Astrocyte of the cerebellum (primary cell): ENCODE measurements at regions not wholly inside any gene's neighbourhood (a gene's known extent, or its start where the extent isn't known, plus 50 kb on each side); places are given as distances from the start of the nearest gene placed in this dataset.

Experiments used
- DNase-seq: peaks from one replicate; pipeline ENCODE4 v3.0.0-alpha.2; 2011; ENCODE audit warnings: low read depth
- H3K4me3 ChIP-seq: 2 replicates; pipeline ENCODE4 v1.5.1; 2011; ENCODE audit warnings: mild to moderate bottlenecking, low read depth, low read length, moderate library complexity
- in situ Hi-C: cut with HindIII; loops from 2 replicates; pipeline ENCODE4 v1.10.0; 2017; ENCODE audit warnings: low sequenced_read_pairs
- TF ChIP-seq, protein P1 (sequence below): IDR thresholded peaks from 2 replicates; pipeline ENCODE4 v1.5.1; 2012; ENCODE audit warnings: low read length, low read depth, moderate library complexity, mild to moderate bottlenecking; ENCODE audit errors: missing control alignments

DNA sequence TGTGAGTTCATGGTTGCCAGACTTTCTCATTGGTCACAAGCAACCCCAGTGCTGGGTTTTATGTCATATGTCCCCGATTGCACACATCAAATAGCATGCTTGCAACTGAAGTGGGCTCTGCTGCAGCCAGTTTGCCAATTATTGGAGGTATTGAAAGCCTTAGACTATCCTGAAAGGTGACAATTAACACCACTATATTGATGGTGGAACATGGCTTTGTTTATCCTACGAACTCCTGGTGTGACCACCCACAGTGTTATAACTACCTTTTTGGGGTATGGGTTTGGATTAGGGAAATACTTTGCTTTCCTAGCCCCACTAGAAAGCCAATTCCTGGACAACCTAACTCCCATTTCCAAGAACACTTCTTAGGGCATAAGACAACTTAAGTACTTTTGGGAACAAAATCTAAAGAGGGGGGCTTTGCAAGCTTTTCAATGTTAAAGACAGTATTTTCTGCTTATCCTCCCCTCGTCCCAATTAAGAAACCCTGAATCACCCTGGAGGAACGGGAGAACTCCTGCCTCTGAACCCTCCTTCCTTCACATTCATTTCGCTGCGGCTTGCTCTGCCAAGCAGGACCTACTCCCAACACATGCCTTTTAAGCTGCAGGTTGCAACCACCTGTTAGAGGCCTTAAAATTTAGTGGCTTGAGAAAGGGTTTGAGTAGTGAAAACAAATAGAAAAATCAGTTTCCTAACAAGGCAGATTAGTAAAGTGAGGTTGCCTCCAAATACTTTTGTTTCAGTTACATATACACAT lies 80.3 kb upstream of the RBM19 start:
- TF ChIP-seq, protein P1, sequence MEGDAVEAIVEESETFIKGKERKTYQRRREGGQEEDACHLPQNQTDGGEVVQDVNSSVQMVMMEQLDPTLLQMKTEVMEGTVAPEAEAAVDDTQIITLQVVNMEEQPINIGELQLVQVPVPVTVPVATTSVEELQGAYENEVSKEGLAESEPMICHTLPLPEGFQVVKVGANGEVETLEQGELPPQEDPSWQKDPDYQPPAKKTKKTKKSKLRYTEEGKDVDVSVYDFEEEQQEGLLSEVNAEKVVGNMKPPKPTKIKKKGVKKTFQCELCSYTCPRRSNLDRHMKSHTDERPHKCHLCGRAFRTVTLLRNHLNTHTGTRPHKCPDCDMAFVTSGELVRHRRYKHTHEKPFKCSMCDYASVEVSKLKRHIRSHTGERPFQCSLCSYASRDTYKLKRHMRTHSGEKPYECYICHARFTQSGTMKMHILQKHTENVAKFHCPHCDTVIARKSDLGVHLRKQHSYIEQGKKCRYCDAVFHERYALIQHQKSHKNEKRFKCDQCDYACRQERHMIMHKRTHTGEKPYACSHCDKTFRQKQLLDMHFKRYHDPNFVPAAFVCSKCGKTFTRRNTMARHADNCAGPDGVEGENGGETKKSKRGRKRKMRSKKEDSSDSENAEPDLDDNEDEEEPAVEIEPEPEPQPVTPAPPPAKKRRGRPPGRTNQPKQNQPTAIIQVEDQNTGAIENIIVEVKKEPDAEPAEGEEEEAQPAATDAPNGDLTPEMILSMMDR, result no peak
- in situ Hi-C loops, result no loop called here
- no peak for DNase-seq

GRCh38 chr12:114045349-114045748 lies 79.2 kb upstream of the RBM19 start:
- H3K4me3 ChIP-seq, result no peak overlapping the region
- in situ Hi-C loops, result no loop called here
- no peak for DNase-seq
- TF ChIP-seq, protein P1, result no peak

More for the DNA sequence above, 80.3 kb upstream of the RBM19 start:
- no peak overlapping the region for H3K4me3 ChIP-seq

- in situ Hi-C loops, result no loop called here
- TF ChIP-seq, protein P1, result no peak
Measured at GRCh38 chr12:114041590-114041989, 75.5 kb upstream of the RBM19 start.

GRCh38 chr12:114041136-114041535 lies 75.0 kb upstream of the RBM19 start:
- DNase-seq, result no peak
- in situ Hi-C loops, result no loop called here
- TF ChIP-seq, protein P1, result no peak
- no peak overlapping the region for H3K4me3 ChIP-seq

More at GRCh38 chr12:114041590-114041989, 75.5 kb upstream of the RBM19 start:
- H3K4me3 ChIP-seq, result no peak overlapping the region
- no peak for DNase-seq

GRCh38 chr12:114038962-114039361 lies 72.8 kb upstream of the RBM19 start:
- TF ChIP-seq, protein P1, result no peak
- no peak for DNase-seq
- in situ Hi-C loops, result no loop called here
- H3K4me3 ChIP-seq, result no peak overlapping the region

GRCh38 chr12:114032801-114033200 lies 66.7 kb upstream of the RBM19 start:
- in situ Hi-C loops, result no loop called here
- TF ChIP-seq, protein P1, result no peak
- no peak overlapping the region for H3K4me3 ChIP-seq
- DNase-seq, result no peak

GRCh38 chr12:114030451-114030850 lies 64.3 kb upstream of the RBM19 start:
- no peak for DNase-seq
- no peak overlapping the region for H3K4me3 ChIP-seq
- TF ChIP-seq, protein P1, result no peak
- in situ Hi-C loops, result no loop called here
